GM12872 (cell line): ENCODE measurements at regions not wholly inside any gene's neighbourhood (a gene's known extent, or its start where the extent isn't known, plus 50 kb on each side); places are given as distances from the start of the nearest gene placed in this dataset.

ENCODE experiments used
- TF ChIP-seq, protein P1 (sequence below): IDR thresholded peaks from 3 replicates; pipeline ENCODE4 v1.5.1; 2011; ENCODE audit warnings: low read depth, mild to moderate bottlenecking, low read length, moderate library complexity; ENCODE audit not compliant: insufficient read depth

DNA sequence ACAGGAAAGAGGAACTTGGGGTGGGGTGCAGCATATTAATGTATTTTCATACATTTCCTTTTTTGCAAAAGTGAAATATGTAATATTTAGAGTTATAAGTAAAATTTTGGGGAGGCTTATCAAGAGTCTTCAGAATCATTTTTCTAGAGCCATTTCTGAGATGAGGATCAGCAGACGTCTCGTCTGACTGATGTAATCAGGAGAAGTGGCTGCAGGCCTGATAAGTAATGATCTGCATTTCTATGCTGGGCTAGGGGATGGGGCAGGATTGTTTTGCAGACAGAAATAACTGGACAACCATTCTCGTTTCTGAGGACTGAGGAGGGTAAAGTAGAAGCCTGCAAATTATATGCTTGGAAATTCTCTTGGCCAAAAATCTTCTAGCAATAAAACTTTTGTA, 89.2 kb upstream of the ARGLU1 start:
- TF ChIP-seq, protein P1, sequence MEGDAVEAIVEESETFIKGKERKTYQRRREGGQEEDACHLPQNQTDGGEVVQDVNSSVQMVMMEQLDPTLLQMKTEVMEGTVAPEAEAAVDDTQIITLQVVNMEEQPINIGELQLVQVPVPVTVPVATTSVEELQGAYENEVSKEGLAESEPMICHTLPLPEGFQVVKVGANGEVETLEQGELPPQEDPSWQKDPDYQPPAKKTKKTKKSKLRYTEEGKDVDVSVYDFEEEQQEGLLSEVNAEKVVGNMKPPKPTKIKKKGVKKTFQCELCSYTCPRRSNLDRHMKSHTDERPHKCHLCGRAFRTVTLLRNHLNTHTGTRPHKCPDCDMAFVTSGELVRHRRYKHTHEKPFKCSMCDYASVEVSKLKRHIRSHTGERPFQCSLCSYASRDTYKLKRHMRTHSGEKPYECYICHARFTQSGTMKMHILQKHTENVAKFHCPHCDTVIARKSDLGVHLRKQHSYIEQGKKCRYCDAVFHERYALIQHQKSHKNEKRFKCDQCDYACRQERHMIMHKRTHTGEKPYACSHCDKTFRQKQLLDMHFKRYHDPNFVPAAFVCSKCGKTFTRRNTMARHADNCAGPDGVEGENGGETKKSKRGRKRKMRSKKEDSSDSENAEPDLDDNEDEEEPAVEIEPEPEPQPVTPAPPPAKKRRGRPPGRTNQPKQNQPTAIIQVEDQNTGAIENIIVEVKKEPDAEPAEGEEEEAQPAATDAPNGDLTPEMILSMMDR, result no peak

DNA sequence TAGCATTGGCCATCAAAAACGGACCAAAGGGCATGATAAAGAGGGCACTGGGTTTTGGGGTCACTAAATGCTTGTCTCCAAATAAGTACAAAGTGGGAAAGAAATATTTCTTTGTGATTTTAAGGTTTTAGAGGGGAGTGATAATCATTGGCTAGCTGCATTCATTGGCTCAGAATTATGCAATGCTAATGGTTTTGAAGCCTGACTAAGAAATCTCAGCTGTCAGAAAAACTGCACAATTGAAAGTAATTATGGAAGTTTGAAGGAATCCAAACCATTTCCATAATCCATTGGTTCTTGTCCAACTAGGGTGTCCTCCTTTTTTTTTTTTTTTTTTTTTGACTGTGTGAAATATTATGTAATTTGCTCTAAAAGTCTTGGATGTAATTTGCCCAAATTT, 88.2 kb upstream of the ARGLU1 start:
- TF ChIP-seq, protein P1, result no peak

DNA sequence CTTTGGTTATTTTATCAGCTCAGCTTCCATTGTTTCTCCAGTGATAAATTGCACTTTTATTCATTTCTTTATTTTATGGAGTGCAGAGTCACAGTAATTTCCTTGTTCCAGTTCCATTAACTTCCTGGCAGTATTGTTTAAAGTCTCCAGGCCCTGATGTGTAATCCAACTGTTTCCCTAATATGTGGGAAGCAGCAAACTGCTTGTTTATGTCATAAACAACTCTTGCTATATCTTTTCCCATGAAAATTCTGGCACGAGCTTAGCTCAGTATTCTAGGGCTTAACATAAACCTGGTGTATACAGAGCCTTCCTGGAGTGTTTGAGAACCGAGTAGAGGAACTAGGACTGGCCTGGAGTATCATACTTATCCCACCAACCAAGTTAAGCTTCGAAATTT, 83.5 kb upstream of the ARGLU1 start:
- TF ChIP-seq, protein P1, result no peak

DNA sequence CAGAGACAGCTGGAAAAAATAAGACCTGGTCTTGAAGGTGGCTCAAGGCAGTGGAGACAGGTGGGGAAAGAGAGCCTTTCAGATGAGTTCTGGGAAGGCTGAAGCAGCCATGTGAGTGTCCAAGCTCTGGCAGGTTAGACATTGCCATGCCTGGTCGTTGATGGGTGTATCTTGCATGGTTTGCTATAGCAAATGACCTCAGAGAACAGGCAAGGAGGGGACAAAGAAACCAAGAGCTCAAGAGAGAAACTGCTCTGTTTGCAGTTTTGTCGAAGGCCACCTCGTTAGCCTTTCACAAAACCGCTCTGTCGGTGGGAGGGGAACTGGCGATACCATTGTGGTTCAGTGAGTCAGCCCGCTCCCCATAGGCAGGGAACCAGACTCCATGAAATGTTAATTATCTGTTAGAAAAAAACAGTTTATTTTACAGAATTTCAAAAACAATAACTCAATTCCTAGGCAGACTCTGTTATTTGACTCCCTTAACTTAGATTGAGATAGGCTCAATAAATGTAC, 82.8 kb upstream of the ARGLU1 start:
- TF ChIP-seq, protein P1, result no peak

DNA sequence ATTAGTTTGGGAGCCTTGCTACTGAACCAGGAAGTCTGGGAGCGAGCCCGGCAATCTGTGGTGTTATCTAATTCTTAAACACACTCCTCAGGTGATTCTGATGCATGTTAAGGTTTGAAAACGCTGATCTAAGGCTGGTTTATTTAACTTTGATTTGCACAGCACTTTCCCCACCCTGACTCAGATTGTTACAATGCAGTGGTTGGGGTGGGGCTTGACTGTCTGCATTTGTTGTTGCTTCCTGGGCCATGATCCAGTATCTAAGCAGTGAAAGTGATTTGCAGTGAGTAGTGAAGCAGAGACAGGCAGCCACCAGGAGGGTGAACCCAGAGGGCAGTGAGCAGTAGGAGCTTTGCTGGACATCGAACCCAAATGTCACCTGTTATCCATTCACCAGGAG, 81.6 kb upstream of the ARGLU1 start:
- TF ChIP-seq, protein P1, result no peak

DNA sequence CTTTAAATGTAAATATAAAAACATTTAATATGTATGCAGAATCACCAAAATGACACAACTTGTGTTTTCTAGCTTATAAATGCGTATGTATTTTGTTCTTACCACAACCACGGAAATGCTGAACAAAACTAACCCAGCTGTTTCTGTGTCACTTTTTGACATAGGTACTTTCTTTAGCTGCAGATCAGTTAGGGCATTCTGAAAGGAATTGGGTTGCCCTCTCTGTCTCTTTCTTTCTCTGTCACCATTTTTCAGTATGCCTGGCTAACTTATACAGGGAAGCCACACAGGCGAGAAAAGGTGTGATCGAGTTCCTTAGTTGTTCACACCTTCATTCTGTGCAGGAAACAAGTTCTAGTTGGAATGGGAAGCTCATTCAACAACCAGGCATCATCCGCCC, 72.6 kb upstream of the ARGLU1 start:
- TF ChIP-seq, protein P1, result no peak

DNA sequence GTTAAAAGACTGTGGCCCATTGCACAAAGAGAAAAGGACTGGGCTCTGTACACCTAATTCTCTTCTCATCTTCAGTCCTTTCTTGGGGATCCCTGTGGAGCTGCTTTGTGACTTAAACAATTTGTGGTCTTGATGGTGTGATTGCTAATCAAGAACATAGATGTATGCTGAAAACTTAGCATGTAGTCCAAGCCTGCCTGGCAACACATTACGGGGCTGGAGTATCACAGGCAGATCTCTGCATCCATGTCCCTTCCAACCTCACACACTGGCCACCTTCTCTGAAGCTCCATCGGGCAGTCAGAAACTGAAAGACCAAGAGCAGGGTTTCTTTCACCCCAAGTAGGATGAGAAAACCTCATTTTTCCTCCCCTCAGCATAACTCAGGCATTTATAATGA, 69.6 kb upstream of the ARGLU1 start:
- TF ChIP-seq, protein P1, result no peak

DNA sequence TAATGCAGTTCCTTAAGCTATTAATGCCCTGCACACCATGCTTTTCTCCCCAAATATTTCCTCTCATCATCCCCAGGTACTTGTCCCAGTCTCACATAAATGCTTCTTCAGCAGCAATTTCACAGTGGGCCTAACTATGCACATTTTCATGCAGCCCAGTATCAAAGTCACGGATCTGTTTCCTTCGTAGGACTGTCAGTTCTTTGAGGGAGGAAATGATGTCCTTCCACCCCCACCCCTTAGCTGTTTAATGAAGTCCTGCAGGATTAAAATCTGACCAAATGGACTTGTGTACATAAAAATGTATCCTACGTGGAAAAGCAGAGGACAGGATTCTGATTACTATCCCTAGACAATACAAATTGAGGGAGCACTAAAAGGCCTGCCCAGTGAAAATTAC, 68.6 kb upstream of the ARGLU1 start:
- TF ChIP-seq, protein P1, result no peak
